PC-3 (cell line): ENCODE measurements at regions not wholly inside any gene's neighbourhood (a gene's known extent, or its start where the extent isn't known, plus 50 kb on each side); places are given as distances from the start of the nearest gene placed in this dataset.

Source experiments
- ATAC-seq: fragments of 200-7000 bp; cut with Tn5 transposase; 2 replicates; pipeline ENCODE4 v1.9.1; 2020; ENCODE audit warnings: mild to moderate bottlenecking, moderate library complexity
- BruUV-seq: library from RNA; stranded (reverse); fragments of 400-500 nt; replicated peaks from 2 replicates; lab custom pipeline; 2021; lab: Mats Ljungman, UMichigan
- CTCF ChIA-PET: fragments of 300-600 bp; sonication (Branson Sonifier 250); formaldehyde crosslinking; loops from one replicate; lab custom pipeline; 2022; ENCODE audit warnings: antibody characterized with exemption; lab: Charles Lee
- POLR2A ChIA-PET: fragments of 300-600 bp; sonication (Branson Sonifier 250); formaldehyde crosslinking; loops from one replicate; lab custom pipeline; 2022; ENCODE audit warnings: antibody characterized with exemption; ENCODE audit not compliant: unreplicated experiment; lab: Charles Lee
- DNase-seq: peaks from one replicate; pipeline ENCODE4 v3.0.0-alpha.2; 2015
- H2AFZ ChIP-seq: fragments of 300-600 bp; sonication (generic); 2 replicates; pipeline ENCODE4 v1.6.0; 2016; ENCODE audit warnings: antibody characterized with exemption, low read length
- H3F3A ChIP-seq: fragments of 300-600 bp; sonication (generic); one replicate; pipeline ENCODE4 v1.6.0; 2017; ENCODE audit warnings: antibody characterized with exemption, low read length, control low read depth, mild to moderate bottlenecking; ENCODE audit not compliant: unreplicated experiment
- H3K27ac ChIP-seq: fragments of 300-600 bp; sonication (generic); 2 replicates; pipeline ENCODE4 v1.5.1; 2016; ENCODE audit warnings: mild to moderate bottlenecking, low read length
- H3K27me3 ChIP-seq: fragments of 300-600 bp; sonication (generic); 2 replicates; pipeline ENCODE4 v1.6.1; 2016; ENCODE audit warnings: low read length, mixed read lengths
- H3K36me3 ChIP-seq: fragments of 300-600 bp; sonication (generic); 2 replicates; pipeline ENCODE4 v1.6.1; 2016; ENCODE audit warnings: low read depth, mixed run types, low read length, mixed read lengths
- H3K4me1 ChIP-seq: fragments of 300-600 bp; sonication (generic); 2 replicates; pipeline ENCODE4 v1.5.1; 2016; ENCODE audit warnings: low read length; ENCODE audit not compliant: insufficient read depth
- H3K4me2 ChIP-seq: fragments of 300-600 bp; sonication (generic); 2 replicates; pipeline ENCODE4 v1.6.0; 2016; ENCODE audit warnings: low read length
- H3K4me3 ChIP-seq: fragments of 300-600 bp; sonication (generic); 2 replicates; pipeline ENCODE4 v1.5.1; 2016; ENCODE audit warnings: mild to moderate bottlenecking, low read length, mixed read lengths
- H3K79me2 ChIP-seq: fragments of 300-600 bp; sonication (generic); 2 replicates; pipeline ENCODE4 v1.6.1; 2017; ENCODE audit warnings: low read length, mixed read lengths
- H3K9ac ChIP-seq: fragments of 300-600 bp; sonication (generic); 2 replicates; pipeline ENCODE4 v1.6.0; 2016; ENCODE audit warnings: mild to moderate bottlenecking, low read length
- H3K9me2 ChIP-seq: fragments of 300-600 bp; sonication (generic); replicated peaks from 2 replicates; pipeline ENCODE4 v1.6.1; 2016; ENCODE audit warnings: mixed run types, low read length, mixed read lengths
- H3K9me3 ChIP-seq: fragments of 300-600 bp; sonication (generic); 2 replicates; pipeline ENCODE4 v1.6.1; 2016; ENCODE audit warnings: low read length, mixed read lengths
- H4K20me1 ChIP-seq: fragments of 300-600 bp; sonication (generic); 2 replicates; pipeline ENCODE4 v1.6.1; 2016; ENCODE audit warnings: low read length, mixed read lengths
- EZH2 ChIP-seq: fragments of 300-600 bp; sonication (generic); IDR thresholded peaks from one replicate; pipeline ENCODE4 v1.6.1; 2017; ENCODE audit warnings: antibody characterized with exemption, mild to moderate bottlenecking, low read length; ENCODE audit not compliant: unreplicated experiment
- EZH2phosphoT487 ChIP-seq: fragments of 300-600 bp; sonication (generic); IDR thresholded peaks from 2 replicates; pipeline ENCODE4 v1.6.1; 2018; ENCODE audit warnings: mild to moderate bottlenecking, antibody characterized with exemption, low read length, borderline replicate concordance
- intact Hi-C: fragments of 100-400 bp; cut with micrococcal nuclease; formaldehyde crosslinking; loops from 2 replicates; pipeline ENCODE4 v1.9.0; 2023
- TF ChIP-seq, protein P1 (sequence below): fragments of 300-600 bp; sonication (generic); conservative IDR thresholded peaks from 2 replicates; pipeline ENCODE4 v1.5.1; 2017; ENCODE audit warnings: antibody characterized with exemption, low read depth, mild to moderate bottlenecking, low read length

DNA sequence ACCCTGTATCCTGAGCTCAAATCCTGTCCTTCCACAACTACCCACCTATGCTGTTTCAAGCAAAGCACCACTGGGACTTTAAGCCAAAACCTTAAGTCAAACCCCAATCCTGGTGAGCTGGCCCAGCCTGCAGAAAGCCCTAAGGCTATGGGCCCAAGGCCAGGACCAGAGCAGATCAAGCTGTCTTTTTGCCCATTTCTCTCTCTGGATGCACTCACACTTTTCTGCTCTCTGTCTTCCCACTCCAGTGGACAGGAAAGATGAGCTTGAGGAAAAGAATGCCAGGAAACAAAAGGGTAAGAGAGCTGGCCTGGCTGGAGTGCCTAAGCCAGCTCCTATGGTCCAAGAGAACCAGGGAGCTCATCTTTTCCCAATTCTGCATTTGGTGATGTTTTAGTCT, 284.3 kb upstream of the ISX start:
- no peak overlapping the region for H3K9ac ChIP-seq
- ChIA-PET POLR2A (no interaction called here), CTCF (no interaction called here)
- intact Hi-C loops: no loop called here
- ATAC-seq (no peak), DNase-seq (no peak)
- H3K27ac ChIP-seq: no peak overlapping the region
- no peaks in the 10 kb centered on the region for H3K4me1 ChIP-seq
- no peaks in the 10 kb centered on the region for H3F3A ChIP-seq
- no peak overlapping the region for H3K4me2 ChIP-seq
- H3K27me3 ChIP-seq: no peaks in the 10 kb centered on the region
- no TSS peak for BruUV-seq
- H3K9me2 ChIP-seq: no peaks in the 10 kb centered on the region
- no peak overlapping the region for H2AFZ ChIP-seq
- no peaks in the 10 kb centered on the region for H3K36me3 ChIP-seq
- no peaks in the 10 kb centered on the region for H3K79me2 ChIP-seq
- 0 out of 2 replicates have a peak, but pooled peaks cover 2% of the 10 kb centered on the region for H3K9me3 ChIP-seq
- H4K20me1 ChIP-seq: no peaks in the 10 kb centered on the region
- TF ChIP-seq, protein P1, sequence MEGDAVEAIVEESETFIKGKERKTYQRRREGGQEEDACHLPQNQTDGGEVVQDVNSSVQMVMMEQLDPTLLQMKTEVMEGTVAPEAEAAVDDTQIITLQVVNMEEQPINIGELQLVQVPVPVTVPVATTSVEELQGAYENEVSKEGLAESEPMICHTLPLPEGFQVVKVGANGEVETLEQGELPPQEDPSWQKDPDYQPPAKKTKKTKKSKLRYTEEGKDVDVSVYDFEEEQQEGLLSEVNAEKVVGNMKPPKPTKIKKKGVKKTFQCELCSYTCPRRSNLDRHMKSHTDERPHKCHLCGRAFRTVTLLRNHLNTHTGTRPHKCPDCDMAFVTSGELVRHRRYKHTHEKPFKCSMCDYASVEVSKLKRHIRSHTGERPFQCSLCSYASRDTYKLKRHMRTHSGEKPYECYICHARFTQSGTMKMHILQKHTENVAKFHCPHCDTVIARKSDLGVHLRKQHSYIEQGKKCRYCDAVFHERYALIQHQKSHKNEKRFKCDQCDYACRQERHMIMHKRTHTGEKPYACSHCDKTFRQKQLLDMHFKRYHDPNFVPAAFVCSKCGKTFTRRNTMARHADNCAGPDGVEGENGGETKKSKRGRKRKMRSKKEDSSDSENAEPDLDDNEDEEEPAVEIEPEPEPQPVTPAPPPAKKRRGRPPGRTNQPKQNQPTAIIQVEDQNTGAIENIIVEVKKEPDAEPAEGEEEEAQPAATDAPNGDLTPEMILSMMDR: no peak
- TF ChIP-seq EZH2: no peak
- TF ChIP-seq EZH2phosphoT487: no peak
- H3K4me3 ChIP-seq: no peak overlapping the region

- 0 out of 2 replicates have a peak, but pooled peaks cover 6% of the 10 kb centered on the region for H3K9me3 ChIP-seq
- no peaks in the 10 kb centered on the region for H3K27me3 ChIP-seq
- no peaks in the 10 kb centered on the region for H4K20me1 ChIP-seq
- H3K4me2 ChIP-seq: no peak overlapping the region
- no peaks in the 10 kb centered on the region for H3K79me2 ChIP-seq
- H3K4me1 ChIP-seq: no peaks in the 10 kb centered on the region
- ChIA-PET CTCF (no interaction called here), POLR2A (no interaction called here)
- no peaks in the 10 kb centered on the region for H3F3A ChIP-seq
- no peak for ATAC-seq
- H3K4me3 ChIP-seq: no peak overlapping the region
- DNase-seq: no peak
- H3K9me2 ChIP-seq: no peaks in the 10 kb centered on the region
- no peak overlapping the region for H2AFZ ChIP-seq
- no peak overlapping the region for H3K9ac ChIP-seq
- no peak overlapping the region for H3K27ac ChIP-seq
- TF ChIP-seq EZH2phosphoT487 (no peak), EZH2 (no peak)
- TF ChIP-seq, protein P1: no peak
- no TSS peak for BruUV-seq
- no peaks in the 10 kb centered on the region for H3K36me3 ChIP-seq
- intact Hi-C loops: no loop called here
Measured at GRCh38 chr22:34783436-34783835, 282.5 kb upstream of the ISX start.

DNA sequence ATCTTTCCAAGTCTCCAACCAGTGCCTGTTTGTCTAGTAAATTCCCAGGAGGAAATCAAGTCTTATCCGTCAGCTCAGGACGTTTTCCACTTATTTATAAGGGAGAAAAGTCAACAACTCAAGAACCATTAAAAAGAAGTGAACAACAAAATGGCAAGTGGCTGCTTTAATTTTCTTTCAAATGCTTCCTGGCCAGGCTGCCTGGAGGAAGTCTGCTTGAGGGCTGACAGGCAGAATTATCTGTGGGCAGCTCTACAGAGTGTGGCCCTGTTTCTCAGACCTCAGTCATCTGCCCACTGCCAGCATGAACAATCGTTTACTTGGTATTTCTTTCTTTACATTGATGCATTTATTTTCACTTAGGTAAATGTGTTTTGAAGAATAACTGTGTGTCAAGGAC, 281.9 kb upstream of the ISX start:
- no peak overlapping the region for H3K4me2 ChIP-seq
- intact Hi-C loops: no loop called here
- no peaks in the 10 kb centered on the region for H3K4me1 ChIP-seq
- no peaks in the 10 kb centered on the region for H3K9me2 ChIP-seq
- no peak overlapping the region for H3K4me3 ChIP-seq
- no peak overlapping the region for H2AFZ ChIP-seq
- CTCF ChIA-PET: no interaction called here
- H3K27ac ChIP-seq: no peak overlapping the region
- POLR2A ChIA-PET: no interaction called here
- no peaks in the 10 kb centered on the region for H3K36me3 ChIP-seq
- no peak for TF ChIP-seq EZH2
- no peak for TF ChIP-seq EZH2phosphoT487
- TF ChIP-seq, protein P1: no peak
- no peaks in the 10 kb centered on the region for H3K79me2 ChIP-seq
- H3K9ac ChIP-seq: no peak overlapping the region
- H3K9me3 ChIP-seq: 0 out of 2 replicates have a peak, but pooled peaks cover 6% of the 10 kb centered on the region
- H3F3A ChIP-seq: no peaks in the 10 kb centered on the region
- DNase-seq: no peak
- no peaks in the 10 kb centered on the region for H3K27me3 ChIP-seq
- no peak for ATAC-seq
- no TSS peak for BruUV-seq
- no peaks in the 10 kb centered on the region for H4K20me1 ChIP-seq
